HS-27A (cell line): ENCODE measurements at regions not wholly inside any gene's neighbourhood (a gene's known extent, or its start where the extent isn't known, plus 50 kb on each side); places are given as distances from the start of the nearest gene placed in this dataset.

Experiments
- DNase-seq: peaks from one replicate; pipeline ENCODE4 v3.0.0-alpha.2; 2012; ENCODE audit warnings: low read depth, missing footprints

DNA sequence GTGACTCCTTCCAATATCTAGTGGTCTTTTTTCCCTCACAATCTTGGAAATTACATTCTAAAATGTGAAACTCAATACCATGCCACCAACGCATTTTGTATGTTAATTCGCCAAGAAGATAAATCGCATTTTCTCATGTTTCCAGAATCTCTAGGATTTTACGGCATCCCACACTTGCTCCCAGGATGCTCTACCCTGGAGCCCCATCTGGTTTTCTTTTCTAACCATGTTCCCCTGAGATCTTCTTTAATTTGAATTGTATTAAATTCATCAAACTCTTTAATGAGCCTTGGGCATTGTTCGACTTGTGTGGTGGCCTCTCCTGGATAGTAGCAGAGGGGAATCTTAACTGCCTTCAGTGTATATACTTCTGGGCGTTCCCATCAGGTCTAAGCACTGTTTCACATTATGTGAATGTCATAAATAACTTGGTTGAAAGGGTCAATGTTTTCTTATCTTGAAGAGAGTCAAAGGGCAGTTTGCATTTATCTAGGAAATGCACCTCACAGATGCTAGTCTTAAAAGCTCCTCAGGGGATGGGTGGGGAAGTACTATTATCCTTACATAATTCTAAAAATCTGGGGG, 169.1 kb upstream of the MEOX2 start:
- no peak for DNase-seq

DNA sequence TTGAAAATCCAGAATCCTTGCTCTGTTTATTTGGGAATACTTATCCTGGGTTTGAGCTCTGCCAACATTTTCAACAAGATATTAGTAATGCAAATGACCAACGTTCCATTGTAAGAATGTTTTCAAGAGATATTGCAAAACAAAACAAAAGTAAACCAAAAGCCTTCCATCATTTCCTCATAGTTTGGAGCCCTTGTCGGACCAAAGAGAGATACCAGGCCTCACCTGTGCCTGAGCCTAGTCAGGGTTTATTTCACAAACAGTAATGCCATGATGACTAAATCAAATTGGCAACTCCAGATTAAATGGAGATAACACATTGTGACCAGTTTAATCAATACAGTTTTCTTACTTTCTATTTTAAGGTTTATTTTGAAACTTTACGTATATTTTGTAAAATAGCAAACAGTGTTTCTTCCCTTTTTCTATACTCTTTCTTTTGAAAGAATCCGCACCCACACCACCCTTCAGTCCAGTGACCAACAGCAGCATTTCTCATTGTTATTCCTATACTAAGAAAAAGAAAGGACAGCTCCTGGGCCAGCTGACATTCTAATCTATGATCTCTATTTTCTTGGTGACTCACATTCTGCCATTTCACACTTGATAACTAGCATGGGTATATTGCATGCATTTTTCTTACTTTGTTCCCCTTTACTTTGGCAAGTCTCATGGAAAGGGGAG, 168.5 kb upstream of the MEOX2 start:
- DNase-seq, result no peak

DNA sequence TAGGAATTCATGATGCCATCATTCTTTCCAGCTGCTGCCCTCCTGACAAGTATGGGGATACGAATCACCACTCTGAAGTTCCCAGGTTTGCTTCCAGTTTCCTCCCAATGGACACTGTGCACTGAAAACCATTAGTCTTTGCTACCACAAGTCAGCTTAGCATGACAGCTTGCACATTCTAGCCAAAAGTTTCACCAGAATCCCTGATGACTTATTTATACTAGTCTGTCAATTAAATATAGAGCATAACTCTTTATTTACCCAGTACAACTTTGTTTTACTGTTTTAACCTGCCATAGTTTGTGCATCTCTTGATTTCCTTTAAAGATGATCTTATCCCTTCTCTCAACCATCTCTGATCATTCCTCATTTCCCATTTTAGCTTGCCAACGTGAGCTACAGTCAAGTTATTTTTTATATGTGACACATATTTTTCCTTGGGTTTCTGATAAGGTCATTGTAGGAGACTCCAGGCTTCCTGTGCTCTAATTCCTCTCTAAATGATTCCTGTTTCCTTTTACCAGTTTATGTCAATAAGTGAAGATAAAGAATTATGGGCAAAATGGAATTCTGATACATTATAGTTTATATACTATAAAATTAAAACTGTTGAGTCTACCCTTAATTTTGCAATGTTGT, 167.5 kb upstream of the MEOX2 start:
- DNase-seq, result no peak

DNA sequence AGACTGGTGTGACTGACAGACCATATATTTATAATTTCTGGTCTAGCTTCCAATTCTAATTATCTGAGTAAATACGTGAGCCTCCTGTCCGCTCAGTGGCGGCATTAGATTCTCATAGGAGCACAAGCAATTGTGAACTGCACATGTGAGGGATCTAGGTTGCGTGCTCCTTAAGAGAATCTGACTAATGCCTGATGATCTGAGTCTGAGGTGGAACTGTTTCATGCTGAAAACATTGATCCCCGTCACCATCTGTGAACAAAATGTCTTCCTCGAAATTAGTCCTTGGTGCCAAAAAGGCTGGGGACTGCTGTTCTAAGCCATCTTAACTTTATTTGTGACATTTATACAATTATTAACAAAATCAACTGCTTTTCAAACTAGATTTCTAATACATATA, 164.7 kb upstream of the MEOX2 start:
- no peak for DNase-seq

DNA sequence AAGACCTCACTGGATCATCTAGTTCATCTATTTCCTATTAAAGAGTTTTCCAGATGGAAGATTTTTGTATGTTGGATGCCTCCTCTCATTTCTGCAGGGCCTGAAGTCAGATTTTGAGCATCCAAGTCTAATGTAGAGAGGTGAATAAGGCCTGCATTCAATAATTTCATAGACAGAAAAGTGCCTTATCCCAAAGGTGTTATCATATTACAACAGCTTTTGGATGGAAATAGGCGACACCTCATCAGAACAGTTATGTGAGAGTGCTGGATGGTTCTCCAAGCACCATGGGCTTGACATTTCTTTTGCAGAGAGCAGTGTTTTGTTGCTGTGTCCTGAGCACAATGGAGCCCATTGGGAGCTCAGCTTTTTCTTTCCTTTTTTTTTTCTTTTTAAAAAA, 162.4 kb upstream of the MEOX2 start:
- no peak for DNase-seq

DNA sequence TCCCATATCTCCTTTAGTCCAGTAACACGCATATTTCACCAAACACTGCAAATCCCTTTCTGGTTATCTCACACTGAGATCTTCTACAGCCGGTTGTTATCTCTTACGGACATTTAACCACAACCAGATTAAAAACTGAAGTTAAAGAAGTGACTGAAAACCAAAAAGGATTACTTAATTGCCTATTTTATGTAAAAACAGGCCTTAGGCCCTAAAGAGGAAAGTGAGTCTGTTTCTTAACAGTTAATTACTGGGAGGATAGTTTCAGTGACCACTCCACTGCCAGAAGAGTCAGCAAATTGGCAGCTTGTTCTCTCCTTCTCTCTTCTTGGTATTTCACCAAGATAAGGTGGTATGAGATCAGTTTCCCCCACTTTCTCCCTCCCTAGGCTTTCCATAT, 161.9 kb upstream of the MEOX2 start:
- DNase-seq, result no peak

DNA sequence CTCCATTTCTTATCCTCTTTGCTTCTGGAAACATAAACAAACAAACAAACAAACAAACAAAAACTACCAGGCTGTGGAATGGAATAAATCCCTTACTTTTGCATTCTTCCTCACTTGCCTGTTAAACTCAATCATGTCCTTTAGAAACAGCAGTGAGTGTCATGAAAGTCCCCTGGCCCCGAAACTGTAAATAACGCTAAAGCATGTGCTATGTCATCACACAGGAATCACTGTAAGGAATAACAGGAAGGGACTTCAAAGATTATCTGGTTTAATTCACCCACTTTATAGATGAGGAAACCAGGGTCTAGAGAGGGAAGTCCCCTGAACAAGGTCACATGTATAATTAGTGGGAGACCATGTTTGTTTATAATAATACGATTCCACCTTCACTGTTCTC, 159.4 kb upstream of the MEOX2 start:
- DNase-seq, result no peak

DNA sequence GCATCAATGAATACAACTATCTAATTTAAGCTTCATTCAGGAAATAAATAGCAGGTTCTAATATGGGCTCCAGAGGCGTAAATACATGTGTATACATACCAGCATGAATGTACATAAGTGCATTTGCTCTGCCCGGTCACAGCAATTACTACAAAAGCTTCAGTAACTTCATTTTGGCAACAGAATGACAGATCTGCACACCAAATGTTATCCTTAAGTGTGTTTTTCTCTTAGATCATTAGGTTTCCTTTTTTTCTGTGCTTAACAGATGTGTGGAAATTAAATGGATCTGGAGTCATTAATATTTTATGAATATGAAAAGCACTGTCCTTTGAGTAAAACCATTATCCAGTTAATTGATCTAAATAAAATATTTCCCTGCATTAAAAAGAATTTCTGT, 159.0 kb upstream of the MEOX2 start:
- DNase-seq, result no peak

DNA sequence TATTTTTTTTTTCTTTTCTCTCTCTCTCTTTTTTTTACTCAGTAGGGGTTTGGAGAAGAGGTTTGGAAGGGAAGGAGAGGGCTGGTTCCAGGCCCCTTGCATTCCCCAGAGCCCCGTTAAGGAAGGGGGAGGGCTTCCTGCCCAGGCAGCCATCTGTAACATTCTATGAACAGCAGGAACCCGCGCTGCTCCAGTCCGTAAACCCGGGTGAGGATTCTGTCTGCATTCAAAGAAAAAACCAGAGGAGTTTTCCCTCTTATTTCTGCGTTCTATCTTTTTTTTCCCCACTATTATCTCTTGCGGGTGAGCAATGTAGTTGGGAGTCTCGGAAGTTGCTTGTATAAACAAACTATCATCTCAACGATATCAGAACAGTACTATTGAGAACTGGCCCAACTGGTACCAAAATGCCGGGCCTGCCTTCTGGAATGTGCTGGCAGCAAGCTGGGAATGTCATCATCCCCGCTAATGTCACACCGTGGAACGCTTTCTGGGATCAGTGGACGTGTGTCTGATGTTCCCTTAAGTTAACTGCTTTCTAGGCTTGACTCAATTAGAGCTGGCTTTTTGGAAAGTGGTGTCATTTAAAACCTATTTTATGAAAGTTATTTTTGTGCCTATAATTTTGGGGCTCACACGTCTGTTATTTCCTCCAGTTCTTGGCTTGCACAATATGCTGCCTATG, 153.1 kb upstream of the MEOX2 start:
- DNase-seq, result no peak

DNA sequence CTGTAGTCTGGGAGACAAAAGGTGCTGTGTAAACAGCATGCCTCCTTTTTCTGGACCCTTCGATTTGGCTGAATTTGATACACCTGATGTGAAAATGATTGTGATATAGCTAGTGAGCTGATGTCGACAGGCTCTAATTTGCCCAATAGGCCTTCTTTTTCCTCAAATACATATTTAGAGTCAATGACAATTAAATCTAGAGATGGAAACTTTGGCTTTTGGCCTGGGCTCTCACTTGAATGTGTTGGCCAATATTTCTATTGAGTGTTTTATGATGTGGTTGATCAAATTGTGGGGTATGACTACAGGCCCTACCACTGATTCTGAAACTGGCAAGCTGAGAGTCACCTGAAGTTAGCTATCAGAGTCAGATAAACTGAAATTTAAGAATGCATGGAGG, 151.8 kb upstream of the MEOX2 start:
- no peak for DNase-seq

DNA sequence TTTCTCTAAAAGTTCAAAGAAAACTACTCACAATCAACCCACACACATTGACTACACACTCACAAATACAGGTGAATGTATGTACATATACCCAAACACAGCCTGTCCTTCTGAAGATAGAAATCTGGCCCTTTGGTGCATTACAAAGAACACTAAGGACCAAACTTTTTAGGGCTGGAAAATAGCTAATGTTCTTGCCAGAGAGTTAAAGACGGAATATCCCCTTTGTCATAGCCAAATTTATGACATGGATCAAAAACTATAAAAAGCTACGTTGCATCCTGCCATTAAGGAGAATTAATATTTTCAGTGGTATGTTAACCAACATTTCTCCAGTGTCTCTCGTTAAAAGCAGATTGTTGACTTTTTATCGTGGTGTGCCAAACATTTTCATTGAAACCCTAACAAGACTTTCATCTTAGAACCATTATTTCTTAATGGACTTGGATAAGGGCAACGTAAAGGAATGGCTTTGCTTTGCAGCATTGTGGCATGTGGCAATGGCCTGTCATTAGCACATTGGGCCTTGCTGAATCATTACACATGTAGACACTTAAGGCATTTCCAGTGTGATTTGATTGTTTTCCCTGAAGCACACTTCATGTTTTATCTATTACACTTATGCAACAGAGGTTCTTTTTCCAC, 150.9 kb upstream of the MEOX2 start:
- no peak for DNase-seq

DNA sequence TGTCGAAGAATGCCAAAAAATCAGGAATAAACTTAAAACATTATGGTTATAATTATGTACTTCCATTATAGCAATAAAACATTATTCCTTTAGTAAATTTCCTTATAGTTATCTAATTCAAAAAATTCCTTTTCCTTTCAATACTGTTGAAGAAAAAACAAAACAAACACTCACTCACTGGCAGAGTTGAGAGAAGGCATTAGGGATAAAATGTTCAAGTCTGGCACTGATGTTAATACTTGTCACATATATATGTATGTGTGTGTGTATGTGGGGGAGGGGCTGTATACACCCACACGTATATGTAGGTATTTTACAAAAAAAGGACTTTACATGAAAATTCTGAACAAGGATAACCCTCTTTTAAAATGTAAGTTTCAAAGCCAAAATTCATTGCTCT, 150.2 kb upstream of the MEOX2 start:
- no peak for DNase-seq

DNA sequence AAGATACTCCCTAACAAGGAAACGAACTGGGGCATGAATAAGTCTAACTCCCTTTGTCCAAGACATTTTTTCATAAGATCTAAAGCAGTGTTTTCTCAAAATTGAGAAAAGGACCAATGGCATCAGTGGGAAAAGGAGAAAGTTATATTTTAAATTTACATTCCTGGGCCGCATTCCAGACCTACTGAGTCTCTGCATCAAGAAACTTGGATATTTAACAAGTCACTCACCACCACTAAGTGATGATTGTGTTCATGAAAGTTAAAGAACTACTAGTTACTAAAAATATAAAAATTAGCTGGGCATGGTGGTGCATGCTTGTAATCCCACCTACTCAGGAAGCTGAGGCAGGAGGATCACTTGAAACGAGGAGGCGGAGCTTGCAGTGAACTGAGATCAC, 149.6 kb upstream of the MEOX2 start:
- no peak for DNase-seq

DNA sequence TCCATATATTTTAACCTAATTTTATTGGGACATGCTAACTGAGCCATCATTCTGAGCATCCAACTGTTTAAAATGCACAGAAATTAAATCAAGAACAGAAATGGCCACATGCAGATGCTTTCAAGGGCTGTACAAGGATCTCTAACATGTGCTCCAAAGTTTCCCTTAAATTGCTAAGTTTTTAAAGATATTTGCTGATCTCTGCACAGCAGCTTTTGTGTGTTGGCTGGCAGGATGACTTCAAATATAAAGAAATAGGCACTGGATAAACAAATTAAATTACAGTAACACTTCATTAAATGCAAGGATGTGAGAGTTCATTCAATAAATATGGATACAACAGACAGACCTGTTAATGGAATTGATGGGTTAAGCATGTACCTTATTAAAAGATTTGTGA, 148.0 kb upstream of the MEOX2 start:
- DNase-seq, result no peak

DNA sequence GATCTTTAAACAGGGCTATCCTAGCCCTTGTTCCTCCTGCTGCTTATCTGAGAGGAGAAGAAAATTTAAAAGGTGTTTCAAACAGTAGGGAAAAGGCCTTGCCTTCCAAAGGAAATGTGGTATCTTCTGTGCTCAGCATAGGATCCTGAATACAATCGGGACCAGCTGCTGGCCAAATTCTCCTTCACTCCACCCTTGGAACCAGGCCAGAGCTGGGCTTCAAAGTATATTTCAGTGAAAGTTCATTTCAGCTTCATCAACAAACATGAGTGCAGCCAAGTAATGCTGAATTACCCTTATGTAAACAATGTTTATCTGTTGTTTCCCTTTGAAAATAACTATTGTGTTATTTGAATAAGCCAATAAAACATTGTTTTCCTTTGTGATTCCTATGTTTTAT, 146.5 kb upstream of the MEOX2 start:
- DNase-seq, result no peak

DNA sequence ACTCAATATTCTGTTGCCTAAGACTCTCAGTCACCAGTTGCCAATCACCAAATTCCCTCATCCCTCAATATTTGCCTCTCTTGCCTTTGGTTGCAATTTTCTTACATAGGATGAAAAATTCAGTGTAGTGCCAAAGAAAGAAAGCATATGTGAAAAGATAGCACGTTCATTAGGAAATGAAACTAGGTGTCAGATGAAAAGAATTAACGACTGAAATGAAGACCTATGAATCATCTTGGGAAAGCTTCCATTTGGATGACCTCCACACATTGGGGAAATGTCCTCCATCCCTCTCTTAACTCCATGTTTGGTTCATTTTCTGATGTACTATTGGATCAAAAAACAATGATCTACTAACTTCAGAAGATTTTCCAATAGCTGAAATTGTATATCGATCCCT, 145.1 kb upstream of the MEOX2 start:
- no peak for DNase-seq

DNA sequence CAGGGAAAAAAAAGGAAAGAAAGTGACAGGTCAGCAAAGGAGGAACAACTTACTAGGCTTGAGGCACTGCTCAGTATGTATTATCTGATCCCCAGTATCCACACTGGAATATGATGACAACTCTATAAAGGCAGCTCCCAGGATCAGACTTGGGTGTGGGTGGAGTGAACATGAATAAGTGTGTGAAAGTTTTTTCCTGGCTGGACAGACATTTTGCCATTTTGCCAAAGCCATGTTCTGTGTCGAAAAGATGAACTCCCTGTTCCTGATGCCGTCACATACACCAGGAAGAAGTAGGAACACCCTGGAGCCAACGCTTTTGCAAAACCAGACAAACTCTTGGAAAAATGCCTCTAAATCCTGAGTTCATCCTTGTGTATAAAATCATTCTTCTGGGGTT, 143.2 kb upstream of the MEOX2 start:
- no peak for DNase-seq

DNA sequence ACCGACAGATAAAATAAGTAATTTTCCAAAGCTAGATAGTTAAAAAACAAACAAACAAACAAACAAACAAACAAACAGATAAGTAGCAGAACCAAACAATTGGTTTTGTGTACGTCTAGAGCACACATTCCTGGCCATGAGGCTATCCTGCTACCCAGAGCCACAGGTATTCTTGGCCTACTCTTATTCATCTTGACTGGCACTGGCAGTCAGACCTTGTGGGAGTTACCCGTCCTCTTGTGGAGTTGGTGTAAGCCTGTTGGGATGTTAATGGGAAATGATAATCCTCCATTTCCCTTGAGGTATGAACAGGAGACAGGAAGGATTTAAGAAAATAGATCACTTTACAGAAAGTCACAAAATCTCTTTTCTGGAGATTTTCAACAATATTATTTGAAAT, 142.4 kb upstream of the MEOX2 start:
- DNase-seq, result no peak

DNA sequence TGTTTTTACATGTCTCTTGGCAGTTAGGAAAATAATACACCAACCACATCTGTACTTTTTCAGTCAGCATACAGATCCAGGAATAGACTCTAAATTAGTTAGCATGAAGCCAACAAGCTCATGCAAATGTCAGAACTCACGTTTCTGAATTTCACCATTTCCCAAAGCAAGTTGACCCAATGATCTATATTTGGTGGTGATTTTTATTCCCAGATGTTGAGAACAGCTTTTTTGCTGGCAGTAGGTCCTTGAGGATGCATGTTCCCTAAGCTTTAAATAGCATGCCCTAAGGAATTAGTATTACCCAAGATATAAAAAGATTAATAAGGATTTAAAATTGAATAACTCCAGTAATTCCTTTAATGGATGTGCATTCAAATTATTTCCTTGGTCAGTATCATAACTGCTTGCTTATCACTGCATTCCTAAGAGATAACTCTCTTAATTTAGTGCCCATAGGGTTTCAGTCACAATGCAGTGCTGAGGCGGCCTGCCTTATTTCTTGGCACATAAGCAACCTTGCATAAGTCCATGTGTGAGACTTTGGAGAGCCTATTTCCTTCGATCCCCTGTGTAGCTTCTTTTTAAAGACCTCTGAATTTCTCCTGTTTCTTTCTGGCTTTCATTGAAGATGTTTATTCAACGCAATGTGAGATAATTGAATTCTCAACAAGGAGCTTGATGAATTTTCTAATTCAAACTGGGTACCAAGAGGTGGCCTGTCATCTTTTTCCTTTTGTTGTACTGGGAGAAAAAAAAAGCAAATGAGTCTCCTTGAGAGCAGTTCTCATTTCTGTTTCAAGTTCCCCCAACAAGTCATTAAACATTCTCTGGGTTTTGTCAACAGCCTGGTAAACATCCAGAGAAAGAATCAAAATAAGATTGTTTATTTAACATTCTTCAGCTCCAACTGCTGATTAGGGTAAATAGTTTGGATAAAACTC, 135.3 kb upstream of the MEOX2 start:
- no peak for DNase-seq

DNA sequence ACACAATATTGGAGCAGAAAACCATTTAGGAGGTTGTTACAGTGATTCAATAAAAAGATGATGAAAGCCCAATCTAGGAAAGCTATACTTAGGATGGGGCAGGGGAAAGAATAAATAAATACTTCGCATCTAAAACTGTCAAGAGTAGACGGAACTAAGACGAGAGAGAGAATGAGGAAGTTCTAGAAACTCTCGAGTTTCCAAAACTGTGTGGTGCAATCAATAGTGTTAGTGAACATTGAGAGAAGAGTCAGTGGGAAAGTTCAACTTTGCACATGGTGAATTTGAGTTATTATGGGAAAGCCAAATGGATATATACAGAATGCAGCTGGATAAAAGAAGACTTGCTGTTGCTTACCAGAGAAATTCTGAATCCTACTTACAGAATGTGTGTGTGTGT, 133.8 kb upstream of the MEOX2 start:
- no peak for DNase-seq

DNA sequence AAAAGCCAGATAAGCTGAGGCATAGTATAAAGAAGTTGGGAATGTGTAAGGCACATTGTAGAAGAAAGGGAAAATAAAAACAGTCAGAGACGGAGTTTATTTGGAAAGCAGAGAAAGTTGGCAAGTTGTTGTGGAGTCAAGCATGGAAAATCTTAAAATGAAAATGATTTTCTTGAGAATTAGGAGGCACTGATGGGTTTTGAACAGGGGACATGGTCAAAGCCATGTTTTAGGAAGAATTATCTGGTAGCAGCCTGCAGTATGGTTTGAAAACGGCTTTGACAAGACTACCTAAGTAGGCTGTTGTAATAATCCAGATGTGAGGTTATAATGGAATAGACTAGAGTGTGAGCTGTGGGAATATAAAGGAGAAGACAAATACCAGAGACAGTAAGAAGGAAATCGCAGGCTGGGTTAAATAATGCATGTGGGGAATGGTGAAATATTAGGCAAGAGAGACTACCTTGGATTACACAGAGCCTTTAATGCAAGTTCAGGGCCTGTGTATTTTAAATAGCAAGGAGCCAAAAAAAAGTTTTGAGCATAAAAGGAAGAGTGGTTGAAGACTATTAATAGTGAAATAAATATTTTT, 130.4 kb upstream of the MEOX2 start:
- DNase-seq, result no peak
